Activated CD8-positive, alpha-beta T cell treated with anti-CD3 and anti-CD28 coated beads for 36 hours (primary cell): ENCODE measurements at regions not wholly inside any gene's neighbourhood (a gene's known extent, or its start where the extent isn't known, plus 50 kb on each side); places are given as distances from the start of the nearest gene placed in this dataset.

Source experiments
- ATAC-seq: fragments of 200-7000 bp; cut with Tn5 transposase; one replicate; pipeline ENCODE4 v1.10.0; 2021; ENCODE audit warnings: mild to moderate bottlenecking, moderate library complexity
- CTCF ChIA-PET: fragments of 350-600 bp; sonication (Branson Sonifier 250); formaldehyde crosslinking; loops from one replicate; lab custom pipeline; 2021; ENCODE audit warnings: antibody characterized with exemption; lab: Charles Lee
- POLR2A ChIA-PET: fragments of 350-600 bp; sonication (Branson Sonifier 250); formaldehyde crosslinking; loops from one replicate; lab custom pipeline; 2021; ENCODE audit warnings: antibody characterized with exemption; lab: Charles Lee
- DNase-seq: peaks from one replicate; pipeline ENCODE4 v3.0.0-alpha.2; 2020
- H3K27ac Mint-ChIP-seq: one replicate; pipeline ENCODE4 v1.8.0; 2021; ENCODE audit warnings: mild to moderate bottlenecking, mixed read lengths
- H3K27me3 Mint-ChIP-seq: one replicate; pipeline ENCODE4 v1.8.0; 2021; ENCODE audit warnings: mixed read lengths
- H3K36me3 Mint-ChIP-seq: one replicate; pipeline ENCODE4 v1.8.0; 2021; ENCODE audit warnings: low read depth, mixed read lengths
- H3K4me1 Mint-ChIP-seq: one replicate; pipeline ENCODE4 v1.8.0; 2021; ENCODE audit warnings: low read depth, mixed read lengths
- H3K4me3 Mint-ChIP-seq: one replicate; pipeline ENCODE4 v1.8.0; 2021; ENCODE audit warnings: mild to moderate bottlenecking, moderate library complexity, mixed read lengths
- H3K9me3 Mint-ChIP-seq: one replicate; pipeline ENCODE4 v1.8.0; 2021; ENCODE audit warnings: mixed read lengths
- CTCF ChIP-seq: fragments of 200-600 bp; IDR thresholded peaks from one replicate; pipeline ENCODE4 v1.8.0; 2022; ENCODE audit warnings: antibody characterized with exemption, mild to moderate bottlenecking
- intact Hi-C: fragments of 100-400 bp; cut with micrococcal nuclease; formaldehyde crosslinking; loops from one replicate; pipeline ENCODE4 v1.10.0; 2022

GRCh38 chr6:22126910-22127309, 169.9 kb downstream of the PRL start:
- Mint-ChIP-seq H3K4me3 (no peak overlapping the region), H3K27me3 (peaks cover 1% of the 10 kb centered on the region), H3K36me3 (no peaks in the 10 kb centered on the region), H3K27ac (no peak overlapping the region), H3K4me1 (no peaks in the 10 kb centered on the region), H3K9me3 (peaks cover 12% of the 10 kb centered on the region)
- DNase-seq (no peak), ATAC-seq (no peak)
- ChIA-PET POLR2A (no interaction called here), CTCF (no interaction called here)
- intact Hi-C loops, result no loop called here
- no peak for TF ChIP-seq CTCF

GRCh38 chr6:22129751-22130150, 167.1 kb downstream of the PRL start:
- DNase-seq, result no peak
- no peak overlapping the region for H3K27ac Mint-ChIP-seq
- no peak for ATAC-seq
- no peak overlapping the region for H3K4me3 Mint-ChIP-seq
- ChIA-PET POLR2A (no interaction called here), CTCF (no interaction called here)
- no peak for TF ChIP-seq CTCF
- H3K4me1 Mint-ChIP-seq, result no peaks in the 10 kb centered on the region
- intact Hi-C loops, result no loop called here
- H3K36me3 Mint-ChIP-seq, result no peaks in the 10 kb centered on the region
- peaks cover 12% of the 10 kb centered on the region for H3K9me3 Mint-ChIP-seq
- H3K27me3 Mint-ChIP-seq, result peaks cover 1% of the 10 kb centered on the region

GRCh38 chr6:22132656-22133055, 164.2 kb downstream of the PRL start:
- Mint-ChIP-seq H3K9me3 (peaks cover 3% of the 10 kb centered on the region), H3K27ac (no peak overlapping the region), H3K4me3 (no peak overlapping the region), H3K36me3 (no peaks in the 10 kb centered on the region), H3K4me1 (no peaks in the 10 kb centered on the region), H3K27me3 (peaks cover 1% of the 10 kb centered on the region)
- POLR2A ChIA-PET, result no interaction called here
- ATAC-seq, result no peak
- DNase-seq, result no peak
- no peak for TF ChIP-seq CTCF
- intact Hi-C loops, result no loop called here
- CTCF ChIA-PET, result no interaction called here

GRCh38 chr6:22133357-22133756, 163.5 kb downstream of the PRL start:
- TF ChIP-seq CTCF, result no peak
- peaks cover 1% of the 10 kb centered on the region for H3K27me3 Mint-ChIP-seq
- no peak overlapping the region for H3K4me3 Mint-ChIP-seq
- H3K9me3 Mint-ChIP-seq, result peaks cover 3% of the 10 kb centered on the region
- no peaks in the 10 kb centered on the region for H3K4me1 Mint-ChIP-seq
- ChIA-PET CTCF (no interaction called here), POLR2A (no interaction called here)
- ATAC-seq, result no peak
- intact Hi-C loops, result no loop called here
- no peak overlapping the region for H3K27ac Mint-ChIP-seq
- H3K36me3 Mint-ChIP-seq, result no peaks in the 10 kb centered on the region
- DNase-seq, result no peak

GRCh38 chr6:22134308-22134707, 162.5 kb downstream of the PRL start:
- Mint-ChIP-seq H3K9me3 (peaks cover 3% of the 10 kb centered on the region), H3K36me3 (no peaks in the 10 kb centered on the region), H3K27ac (no peak overlapping the region), H3K27me3 (peaks cover 1% of the 10 kb centered on the region), H3K4me3 (no peak overlapping the region), H3K4me1 (no peaks in the 10 kb centered on the region)
- no peak for TF ChIP-seq CTCF
- no peak for ATAC-seq
- no peak for DNase-seq
- ChIA-PET POLR2A (no interaction called here), CTCF (no interaction called here)
- intact Hi-C loops, result no loop called here
